DND-41 (cell line): ENCODE measurements at regions not wholly inside any gene's neighbourhood (a gene's known extent, or its start where the extent isn't known, plus 50 kb on each side); places are given as distances from the start of the nearest gene placed in this dataset.

ENCODE experiments used
- ATAC-seq: fragments of 200-7000 bp; cut with Tn5 transposase; 3 replicates; pipeline ENCODE4 v1.9.1; 2021; ENCODE audit warnings: low read depth; ENCODE audit not compliant: insufficient read depth
- DNase-seq: peaks from one replicate; pipeline ENCODE4 v3.0.0-alpha.2; 2020
- H2AFZ ChIP-seq: 2 replicates; pipeline ENCODE4 v1.6.0; 2012; ENCODE audit warnings: low read depth, low read length
- H3K27ac ChIP-seq: 2 replicates; pipeline ENCODE4 v1.5.1; 2012; ENCODE audit warnings: low read length, inconsistent platforms
- H3K27me3 ChIP-seq: fragments of 200-600 bp; sonication (generic); 2 replicates; pipeline ENCODE4 v1.6.0; 2012; ENCODE audit warnings: low read length, mild to moderate bottlenecking, inconsistent platforms; ENCODE audit not compliant: insufficient read depth, poor library complexity
- H3K36me3 ChIP-seq: 2 replicates; pipeline ENCODE4 v1.5.1; 2012; ENCODE audit warnings: low read length, inconsistent platforms; ENCODE audit not compliant: insufficient read depth
- H3K4me1 ChIP-seq: 2 replicates; pipeline ENCODE4 v1.5.1; 2012; ENCODE audit warnings: mild to moderate bottlenecking, low read length; ENCODE audit not compliant: insufficient read depth
- H3K4me2 ChIP-seq: 2 replicates; pipeline ENCODE4 v1.6.0; 2012; ENCODE audit warnings: mild to moderate bottlenecking, moderate library complexity, low read length, inconsistent platforms; ENCODE audit not compliant: insufficient read depth
- H3K4me3 ChIP-seq, 2 experiments: fragments of 200-600 bp in 1 of 2; shearing (Covaris generic) in 1 of 2; 2 replicates each; pipeline ENCODE4 v1.5.1; 2012 to 2016; ENCODE audit warnings: inconsistent platforms in 2 of 2, low read length in 2 of 2, mild to moderate bottlenecking in 2 of 2, low read depth in 1 of 2, moderate library complexity in 1 of 2
- H3K79me2 ChIP-seq: 2 replicates; pipeline ENCODE4 v1.6.0; 2012; ENCODE audit warnings: low read length, inconsistent platforms; ENCODE audit not compliant: insufficient read depth
- H3K9ac ChIP-seq: 2 replicates; pipeline ENCODE4 v1.6.0; 2012; ENCODE audit warnings: low read depth, mild to moderate bottlenecking, inconsistent platforms, low read length, moderate library complexity
- H3K9me3 ChIP-seq: 2 replicates; pipeline ENCODE4 v1.5.1; 2012; ENCODE audit warnings: low read length, moderate library complexity, mild to moderate bottlenecking, inconsistent platforms; ENCODE audit not compliant: insufficient read depth, severe bottlenecking
- H4K20me1 ChIP-seq: 2 replicates; pipeline ENCODE4 v1.6.0; 2012; ENCODE audit warnings: low read length; ENCODE audit not compliant: insufficient read depth
- CTCF ChIP-seq: IDR thresholded peaks from 2 replicates; pipeline ENCODE4 v1.5.1; 2012; ENCODE audit warnings: borderline replicate concordance, low read length, moderate library complexity, mild to moderate bottlenecking; ENCODE audit not compliant: poor library complexity, severe bottlenecking; ENCODE audit errors: extremely low read depth
- EZH2 ChIP-seq: IDR thresholded peaks from 3 replicates; pipeline ENCODE4 v1.6.1; 2012; ENCODE audit warnings: borderline replicate concordance, low read depth, mild to moderate bottlenecking, moderate library complexity, low read length, inconsistent platforms; ENCODE audit not compliant: severe bottlenecking

GRCh38 chr14:48490756-48491155, 815.4 kb upstream of the MDGA2 start:
- Histone ChIP-seq H2AFZ (no peak overlapping the region), H3K79me2 (no peaks in the 10 kb centered on the region), H3K27me3 (no peaks in the 10 kb centered on the region), H3K27ac (no peak overlapping the region), H3K36me3 (no peaks in the 10 kb centered on the region), H3K4me1 (no peaks in the 10 kb centered on the region), H3K4me3 (no peak overlapping the region), H3K9me3 (no peaks in the 10 kb centered on the region), H3K9ac (no peak overlapping the region), H3K4me2 (no peak overlapping the region), H4K20me1 (no peaks in the 10 kb centered on the region)
- ATAC-seq (no peak), DNase-seq (no peak)
- no peak for TF ChIP-seq EZH2
- TF ChIP-seq CTCF, result no peak

GRCh38 chr14:48473944-48474343, 798.5 kb upstream of the MDGA2 start:
- Histone ChIP-seq H3K36me3 (no peaks in the 10 kb centered on the region), H3K27ac (no peak overlapping the region), H3K4me2 (no peak overlapping the region), H3K9ac (no peak overlapping the region), H3K4me1 (no peaks in the 10 kb centered on the region), H4K20me1 (no peaks in the 10 kb centered on the region), H3K4me3 (no peak overlapping the region), H3K27me3 (no peaks in the 10 kb centered on the region), H3K9me3 (no peaks in the 10 kb centered on the region), H2AFZ (no peak overlapping the region), H3K79me2 (no peaks in the 10 kb centered on the region)
- TF ChIP-seq CTCF (no peak), EZH2 (no peak)
- no peak for ATAC-seq
- no peak for DNase-seq

- H2AFZ ChIP-seq, result no peak overlapping the region
- H3K9ac ChIP-seq, result no peak overlapping the region
- no peaks in the 10 kb centered on the region for H3K79me2 ChIP-seq
- TF ChIP-seq EZH2 (no peak), CTCF (no peak)
- H3K27ac ChIP-seq, result no peak overlapping the region
- ATAC-seq (no peak), DNase-seq (no peak)
- no peaks in the 10 kb centered on the region for H3K27me3 ChIP-seq
- no peak overlapping the region for H3K4me3 ChIP-seq
- no peak overlapping the region for H3K4me2 ChIP-seq
- H3K4me1 ChIP-seq, result no peaks in the 10 kb centered on the region
- H4K20me1 ChIP-seq, result no peaks in the 10 kb centered on the region
- no peaks in the 10 kb centered on the region for H3K9me3 ChIP-seq
- no peaks in the 10 kb centered on the region for H3K36me3 ChIP-seq
These were observed 780.6 kb upstream of the MDGA2 start for GRCh38 chr14:48456051-48456450.

- H3K27me3 ChIP-seq, result no peaks in the 10 kb centered on the region
- TF ChIP-seq CTCF (no peak), EZH2 (no peak)
- no peaks in the 10 kb centered on the region for H3K4me1 ChIP-seq
- H3K79me2 ChIP-seq, result no peaks in the 10 kb centered on the region
- H4K20me1 ChIP-seq, result no peaks in the 10 kb centered on the region
- no peak overlapping the region for H2AFZ ChIP-seq
- no peaks in the 10 kb centered on the region for H3K9me3 ChIP-seq
- no peak for ATAC-seq
- H3K27ac ChIP-seq, result no peak overlapping the region
- H3K9ac ChIP-seq, result no peak overlapping the region
- DNase-seq, result no peak
- H3K36me3 ChIP-seq, result no peaks in the 10 kb centered on the region
- H3K4me2 ChIP-seq, result no peak overlapping the region
- no peak overlapping the region for H3K4me3 ChIP-seq
These were observed 779.5 kb upstream of the MDGA2 start for GRCh38 chr14:48454887-48455286.
